IMR-90 (cell line): ENCODE measurements at regions not wholly inside any gene's neighbourhood (a gene's known extent, or its start where the extent isn't known, plus 50 kb on each side); places are given as distances from the start of the nearest gene placed in this dataset.

Experiments used
- CEBPB ChIP-seq: IDR thresholded peaks from 2 replicates; pipeline ENCODE4 v1.6.1; 2012; ENCODE audit warnings: low read depth, low read length, improper control_type of control experiment
- CHD1 ChIP-seq: IDR thresholded peaks from 2 replicates; pipeline ENCODE4 v1.6.1; 2012; ENCODE audit warnings: low read depth, low read length, improper control_type of control experiment
- CTCF ChIP-seq: conservative IDR thresholded peaks from 2 replicates; pipeline ENCODE4 v1.5.1; 2012; ENCODE audit warnings: mild to moderate bottlenecking, low read depth, low read length, improper control_type of control experiment
- MAZ ChIP-seq: IDR thresholded peaks from 2 replicates; pipeline ENCODE4 v1.6.1; 2012; ENCODE audit warnings: low read depth, mild to moderate bottlenecking, low read length, improper control_type of control experiment, moderate library complexity, borderline replicate concordance
- MXI1 ChIP-seq: IDR thresholded peaks from 2 replicates; pipeline ENCODE4 v1.6.1; 2012; ENCODE audit warnings: low read depth, mild to moderate bottlenecking, low read length, moderate library complexity, borderline replicate concordance
- POLR2A ChIP-seq: IDR thresholded peaks from 2 replicates; pipeline ENCODE4 v1.6.1; 2012; ENCODE audit warnings: mild to moderate bottlenecking, low read depth, low read length
- RAD21 ChIP-seq: IDR thresholded peaks from 2 replicates; pipeline ENCODE4 v1.6.1; 2012; ENCODE audit warnings: low read length, improper control_type of control experiment
- RCOR1 ChIP-seq: IDR thresholded peaks from 2 replicates; pipeline ENCODE4 v1.6.1; 2012; ENCODE audit warnings: mild to moderate bottlenecking, low read length, improper control_type of control experiment; ENCODE audit not compliant: insufficient replicate concordance
- RFX5 ChIP-seq: IDR thresholded peaks from 2 replicates; pipeline ENCODE4 v1.8.0; 2012; ENCODE audit warnings: low read depth, mild to moderate bottlenecking, low read length, moderate library complexity
- USF2 ChIP-seq: fragments of 150-350 bp; IDR thresholded peaks from 2 replicates; pipeline ENCODE4 v1.6.1; 2017; ENCODE audit warnings: mild to moderate bottlenecking, antibody characterized with exemption, low read length, low read depth

GRCh38 chr11:37264060-37264459 lies 666.0 kb upstream of the RAG2 start:
- TF ChIP-seq USF2 (no peak), RAD21 (no peak), RCOR1 (no peak), CTCF (no peak), CEBPB (no peak), MXI1 (no peak), CHD1 (no peak), RFX5 (no peak), MAZ (no peak), POLR2A (no peak)
